Myocyte (in vitro differentiated cells): ENCODE measurements at regions not wholly inside any gene's neighbourhood (a gene's known extent, or its start where the extent isn't known, plus 50 kb on each side); places are given as distances from the start of the nearest gene placed in this dataset.

Source experiments
- DNase-seq: peaks from one replicate; pipeline ENCODE4 v3.0.0-alpha.2; 2012; ENCODE audit warnings: low read depth

DNA sequence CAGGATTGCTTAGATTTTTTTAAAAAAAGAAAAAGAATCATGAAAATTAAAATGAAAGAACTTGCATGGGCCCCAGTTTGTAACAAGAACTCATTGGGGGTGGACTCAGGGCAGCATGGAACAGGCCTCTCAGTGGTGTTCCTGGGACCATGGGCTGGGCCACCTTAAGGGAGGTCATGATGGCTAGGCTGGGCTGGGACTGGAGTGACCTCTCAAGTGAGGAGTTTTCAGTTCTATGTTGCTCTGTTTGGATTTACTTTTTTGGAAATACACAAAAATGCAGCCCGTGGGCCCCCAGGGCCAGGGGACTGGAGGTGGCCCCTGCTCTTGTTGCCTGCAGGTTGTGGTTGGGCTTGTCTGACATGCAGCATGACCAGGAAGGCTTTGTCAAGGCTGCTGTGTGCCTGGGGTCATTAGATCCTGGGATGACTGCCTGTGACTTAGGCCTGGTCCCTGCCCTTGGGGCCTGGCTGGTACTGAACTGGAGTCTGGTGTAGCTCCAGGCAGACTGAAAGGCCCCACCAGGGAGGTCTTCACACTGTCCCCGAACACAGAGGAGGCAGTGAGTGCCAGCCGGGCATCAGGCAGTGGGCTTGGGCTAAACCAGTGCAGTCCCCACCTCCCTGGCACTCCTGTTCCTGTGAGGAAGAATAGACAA lies 115.6 kb downstream of the GLI2 start:
- DNase-seq: no peak

DNA sequence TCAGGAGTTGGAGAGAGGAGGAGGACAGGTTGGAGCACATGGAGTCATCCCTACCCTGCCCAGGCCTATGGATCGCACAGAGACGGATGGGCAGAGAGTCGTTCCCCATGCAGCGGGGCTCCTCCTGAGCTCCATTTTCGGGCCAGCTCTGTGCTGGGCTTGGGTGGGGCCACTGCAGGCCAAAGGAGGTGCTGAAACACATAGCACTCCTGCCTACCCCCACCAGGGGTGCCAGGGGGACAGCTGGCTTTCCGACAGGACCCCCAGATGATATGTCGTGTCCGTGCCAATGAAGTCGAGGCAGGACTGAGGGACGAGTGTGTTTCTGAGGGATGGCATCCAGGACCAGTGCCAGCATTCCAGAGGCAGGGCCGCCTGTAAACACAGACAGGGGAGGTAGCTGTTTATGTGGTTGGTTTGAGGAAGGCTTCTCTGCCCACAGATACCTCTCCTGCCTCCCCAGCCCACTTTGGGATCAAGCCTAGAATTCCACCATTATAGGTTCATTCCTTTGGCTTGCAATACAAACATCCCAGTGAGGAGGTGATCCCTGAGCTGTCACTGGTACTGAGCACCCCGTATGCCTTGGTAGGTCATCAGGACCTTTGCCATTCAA lies 116.6 kb downstream of the GLI2 start:
- DNase-seq: peak; percentile 32

DNA sequence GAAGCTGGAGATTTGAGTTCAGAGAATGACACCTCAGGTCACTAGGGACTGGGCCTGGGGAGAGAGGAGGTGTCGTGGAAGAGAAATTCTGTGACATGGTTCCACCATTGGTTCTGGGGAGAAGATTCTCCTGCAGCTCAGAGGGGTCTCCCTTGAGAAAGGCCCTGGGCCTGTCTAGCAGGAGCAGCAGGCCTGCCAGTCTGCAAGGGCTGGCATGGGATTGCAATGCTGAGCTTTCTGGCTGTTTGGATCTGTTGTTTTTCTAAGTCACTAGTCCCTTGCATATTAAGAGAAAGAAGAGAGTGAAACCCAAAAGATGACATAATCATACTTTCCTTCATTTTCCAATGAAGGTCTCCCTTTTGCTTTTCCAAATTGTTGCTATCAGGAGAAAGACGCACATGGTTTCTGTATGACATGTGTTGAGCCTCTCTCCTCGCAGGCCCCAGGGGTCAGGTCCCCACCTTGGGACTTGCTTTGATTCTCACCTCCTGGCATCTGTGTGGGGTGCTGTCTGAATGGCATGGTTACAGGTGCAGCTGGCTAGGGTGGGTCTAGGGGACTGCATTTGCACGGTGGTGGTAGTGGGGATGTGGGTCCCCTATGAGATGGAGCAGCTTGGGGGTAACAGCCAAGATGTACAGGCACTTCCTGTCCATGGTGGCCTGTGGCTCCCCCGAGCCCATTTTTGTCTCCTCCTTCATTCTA lies 117.8 kb downstream of the GLI2 start:
- DNase-seq: no peak

DNA sequence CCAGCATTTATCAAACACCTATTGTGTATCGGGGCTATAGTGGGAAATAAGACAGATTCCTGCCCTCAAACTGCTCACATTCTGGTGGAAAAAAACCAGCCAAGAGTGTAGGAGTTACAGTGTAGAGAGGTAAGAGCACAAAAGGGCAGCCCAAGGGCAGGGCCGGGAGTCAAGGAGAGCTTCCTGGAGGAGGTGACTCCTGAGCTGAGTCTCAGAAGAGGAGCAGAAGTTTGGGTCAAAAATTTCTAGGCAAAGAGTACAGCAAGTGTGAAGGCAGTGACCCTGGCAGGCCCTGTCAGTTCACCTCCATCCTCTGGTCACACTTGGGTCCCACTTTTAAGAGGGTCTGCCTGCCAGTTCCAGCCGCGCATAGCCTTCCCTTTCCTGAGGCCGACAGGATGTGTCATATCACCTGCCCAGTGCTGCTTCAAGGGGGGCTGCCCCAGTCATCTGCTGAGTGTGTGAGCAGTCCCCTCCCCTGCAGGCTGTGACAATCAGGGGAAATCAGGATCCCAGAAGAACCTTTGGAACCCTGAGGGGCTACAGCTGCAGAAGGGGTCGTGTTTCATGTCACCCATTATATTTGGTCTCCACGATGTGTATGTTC lies 118.4 kb downstream of the GLI2 start:
- no peak for DNase-seq

DNA sequence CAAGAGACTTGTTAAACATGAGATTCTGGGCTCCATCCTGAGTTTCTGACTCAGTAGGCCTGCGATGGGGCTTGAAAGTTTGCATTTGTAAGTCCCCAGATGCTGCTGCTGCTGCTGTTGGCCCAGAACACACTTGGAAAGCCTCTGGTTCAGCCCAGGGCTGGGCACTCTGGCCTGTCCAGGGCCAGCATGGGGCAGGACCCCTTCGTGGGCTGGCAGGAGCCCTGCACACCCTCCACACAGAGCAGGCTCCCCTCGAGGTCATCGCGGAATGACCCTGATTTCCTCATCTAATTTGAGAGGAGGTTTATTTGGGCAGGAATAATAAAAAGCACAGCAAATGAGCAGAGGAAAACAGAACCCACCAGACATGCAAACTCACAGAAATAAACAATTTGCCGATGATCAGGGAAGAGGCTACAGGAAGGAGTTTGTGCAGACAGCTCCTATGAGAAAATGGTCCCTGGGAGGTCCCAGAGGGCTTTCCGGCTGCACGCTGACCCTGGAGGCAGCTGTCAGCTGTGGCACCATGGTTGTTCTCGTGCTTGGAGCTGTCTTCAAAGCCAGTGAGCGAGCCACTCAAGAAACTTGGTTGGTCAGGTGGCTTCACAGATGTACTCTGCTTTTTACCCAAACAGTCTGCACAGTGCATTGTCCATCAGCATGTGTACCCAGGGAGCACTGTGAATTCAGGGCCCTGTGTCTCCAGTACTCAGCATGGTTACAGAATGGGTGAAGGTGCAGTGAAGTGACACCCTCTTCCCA lies 119.3 kb downstream of the GLI2 start:
- no peak for DNase-seq

DNA sequence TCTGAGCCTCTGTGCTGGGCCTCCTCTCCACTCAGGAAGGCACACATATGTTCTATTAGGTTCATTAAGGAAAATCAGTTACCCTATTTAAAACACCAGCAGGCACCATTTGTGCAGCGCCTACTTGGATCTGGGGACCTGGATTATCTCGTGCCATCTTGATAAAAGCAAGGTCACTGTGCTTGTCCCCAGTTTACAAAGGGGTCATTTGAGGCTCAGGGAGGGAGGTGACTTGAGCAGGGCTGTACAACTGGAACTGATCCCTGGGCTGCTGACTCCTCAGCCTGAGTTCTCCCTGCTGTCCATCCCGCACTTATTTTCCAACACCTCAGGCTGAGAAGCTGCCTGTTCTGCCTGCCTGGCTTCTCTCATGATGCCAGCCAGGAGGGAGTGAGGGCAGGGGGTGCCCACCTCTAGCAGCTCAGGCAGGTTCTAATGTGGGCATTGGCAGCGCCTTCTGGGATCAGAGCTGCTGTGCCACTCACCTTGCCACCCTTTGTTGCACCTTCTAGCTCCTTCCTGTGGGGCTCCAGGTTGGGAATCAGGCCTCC lies 120.3 kb downstream of the GLI2 start:
- DNase-seq: no peak

DNA sequence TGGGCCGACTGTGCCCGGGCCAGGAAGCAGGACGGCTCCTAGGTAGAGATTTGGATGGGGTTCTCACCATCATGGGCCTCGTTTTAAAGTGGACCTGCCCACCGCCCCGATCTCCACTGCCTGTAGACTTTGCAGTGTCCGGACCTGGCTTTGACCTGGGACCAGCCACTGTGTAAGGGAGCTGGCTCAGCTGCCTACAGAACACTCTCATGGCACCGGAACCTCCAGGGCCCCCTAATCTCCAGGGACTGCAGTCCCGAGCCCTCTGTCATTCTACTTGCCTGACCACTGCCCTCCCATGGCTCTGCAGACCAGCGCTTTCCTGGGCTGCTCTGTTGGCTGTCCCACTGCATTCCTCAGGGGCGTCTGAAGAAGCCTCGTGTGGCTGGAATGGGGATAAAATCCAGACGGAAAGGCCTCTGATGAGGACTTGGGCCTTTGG lies 120.8 kb downstream of the GLI2 start:
- DNase-seq: peak; percentile 18

DNA sequence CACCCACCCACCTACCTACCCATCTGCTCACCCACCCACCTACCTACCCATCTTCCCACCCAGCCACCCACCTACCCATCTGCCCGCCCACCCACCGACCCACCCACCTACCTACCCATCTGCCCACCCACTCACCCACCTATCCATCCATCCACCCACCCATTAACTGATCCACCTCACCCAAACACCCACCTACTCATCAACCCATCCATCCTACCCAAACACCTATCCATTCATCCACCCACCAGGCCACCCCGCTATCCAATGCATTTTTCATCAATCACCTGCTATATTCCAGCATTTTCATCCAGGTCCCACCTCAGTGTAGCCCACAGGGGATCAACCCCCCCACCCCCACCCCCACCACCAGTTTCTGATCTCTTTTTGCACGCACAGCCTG lies 121.8 kb downstream of the GLI2 start:
- DNase-seq: no peak

DNA sequence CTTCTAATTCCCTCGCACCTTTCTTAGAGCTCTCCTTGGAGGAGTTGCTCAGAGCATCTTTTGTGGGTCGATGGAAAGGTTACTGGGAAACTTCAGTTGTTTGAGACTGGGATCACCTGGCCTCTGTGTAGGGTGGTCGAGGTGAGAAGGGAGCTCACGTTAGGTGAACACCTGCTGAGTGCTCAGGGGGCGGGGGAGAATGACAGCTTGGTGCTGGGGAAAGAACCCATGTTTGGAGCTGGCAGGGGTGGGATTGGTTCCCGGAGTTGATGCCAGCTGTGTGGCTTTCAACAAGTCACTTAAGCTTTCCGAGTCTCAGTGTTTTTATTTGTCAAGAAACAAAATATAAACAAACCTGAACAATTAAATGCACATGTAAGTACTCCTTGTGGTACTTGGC lies 122.3 kb downstream of the GLI2 start:
- no peak for DNase-seq

DNA sequence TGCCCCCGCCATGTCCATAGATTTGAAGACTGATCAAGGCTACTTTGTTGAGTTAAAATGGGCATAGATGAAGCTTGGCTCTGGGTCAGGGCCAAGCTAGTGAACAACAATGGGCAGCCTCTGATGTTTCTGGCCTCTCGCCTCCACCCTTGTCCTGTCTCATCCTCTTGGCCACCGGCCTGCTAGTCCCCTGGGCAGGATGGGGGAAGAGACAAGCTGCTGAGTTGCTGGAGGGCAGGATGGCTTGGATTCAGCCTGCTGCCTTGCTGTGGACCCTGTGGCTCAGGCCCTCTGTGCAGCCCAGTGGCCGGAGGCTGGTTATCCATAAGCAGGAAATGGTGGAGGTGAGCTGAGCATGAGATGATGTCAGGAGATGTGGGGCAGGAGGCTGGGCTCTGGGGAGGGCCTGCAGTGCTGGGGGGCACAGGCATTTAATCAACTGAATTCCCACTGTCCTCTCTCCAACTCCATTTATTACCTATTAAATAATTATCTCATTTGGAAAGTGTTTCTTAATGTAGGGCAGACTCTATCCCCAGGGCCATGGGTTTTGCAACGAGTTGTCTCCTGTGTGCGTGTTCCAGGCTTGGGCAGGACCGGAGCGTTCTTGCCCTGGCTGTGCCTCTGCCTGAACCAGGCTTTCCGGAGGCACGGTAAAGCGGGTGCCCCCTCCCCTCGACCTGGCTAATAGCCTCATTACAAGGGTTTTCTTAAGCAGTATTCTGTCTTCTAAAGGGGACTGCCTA lies 122.9 kb downstream of the GLI2 start:
- DNase-seq: no peak

DNA sequence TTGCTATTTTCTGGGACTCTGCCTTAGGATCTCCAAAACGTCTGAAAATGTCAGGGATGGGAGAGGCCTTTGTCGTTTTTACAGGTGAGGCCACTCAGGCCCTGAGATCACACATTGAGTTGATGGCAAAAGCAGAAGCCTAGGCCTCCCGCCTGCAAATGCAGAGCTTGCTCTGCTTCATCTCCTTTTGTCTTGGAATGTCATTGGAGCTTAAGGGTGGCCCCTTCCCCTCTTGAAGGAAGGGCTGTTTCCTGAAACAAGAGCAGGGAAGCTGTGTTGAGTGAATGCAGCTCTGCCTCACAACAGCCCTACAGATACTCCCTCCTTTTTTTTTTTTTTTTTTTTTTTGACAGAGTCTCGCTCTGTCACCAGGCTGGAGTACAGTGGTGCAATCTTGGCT lies 123.5 kb downstream of the GLI2 start:
- DNase-seq: no peak

DNA sequence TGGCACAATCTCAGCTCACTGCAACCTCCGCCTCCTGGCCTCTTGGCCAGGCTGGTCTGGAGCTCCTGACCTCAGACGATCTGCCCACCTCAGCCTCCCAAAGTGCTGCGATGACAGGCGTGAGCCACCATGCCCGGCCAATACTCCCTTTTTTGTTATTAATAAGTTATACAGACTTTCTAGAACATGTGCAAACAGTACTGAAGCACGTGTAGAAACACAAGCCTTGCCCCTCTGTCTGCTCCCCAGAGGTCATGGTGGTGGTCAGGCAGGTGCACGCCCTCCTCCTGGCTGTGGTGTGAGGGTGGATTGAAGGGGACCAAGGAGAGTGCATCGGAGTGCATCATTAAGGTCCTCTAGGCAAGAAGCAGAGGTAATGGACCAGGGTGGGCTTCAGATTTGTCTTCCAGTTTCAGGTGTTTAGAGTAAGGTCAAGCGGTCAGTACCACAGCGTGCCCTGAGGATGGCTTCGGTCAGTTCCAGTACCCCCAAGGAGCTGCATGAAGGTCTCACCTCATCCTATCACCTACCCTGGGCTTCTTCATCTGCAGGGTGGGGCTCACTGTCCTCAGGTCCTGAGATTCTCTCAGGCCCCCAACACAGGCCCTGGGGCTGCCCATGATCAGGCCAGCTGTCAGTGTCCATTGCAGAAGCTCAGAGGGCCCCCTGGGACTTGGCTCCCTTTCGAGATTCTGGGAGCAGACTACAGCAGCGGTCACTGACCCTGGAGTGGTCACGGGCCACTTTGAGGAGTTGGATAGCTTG lies 124.3 kb downstream of the GLI2 start:
- no peak for DNase-seq

DNA sequence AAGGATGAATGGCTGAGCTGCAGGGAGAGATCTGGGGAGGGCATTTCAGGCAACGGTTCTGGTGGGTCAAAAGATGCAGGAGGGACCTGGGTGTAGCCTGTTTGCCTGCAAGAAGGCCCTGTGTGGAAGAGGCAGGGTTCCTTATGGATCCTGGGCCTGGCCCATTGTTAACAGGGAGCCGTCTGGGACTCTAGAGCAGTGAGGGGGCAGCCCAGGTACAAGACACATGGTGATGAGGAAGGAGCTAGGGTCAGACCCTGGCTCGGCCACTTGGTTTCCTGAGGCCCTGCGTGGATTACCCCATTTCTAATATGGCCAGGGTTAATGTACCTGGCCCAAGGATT lies 124.9 kb downstream of the GLI2 start:
- DNase-seq: no peak

DNA sequence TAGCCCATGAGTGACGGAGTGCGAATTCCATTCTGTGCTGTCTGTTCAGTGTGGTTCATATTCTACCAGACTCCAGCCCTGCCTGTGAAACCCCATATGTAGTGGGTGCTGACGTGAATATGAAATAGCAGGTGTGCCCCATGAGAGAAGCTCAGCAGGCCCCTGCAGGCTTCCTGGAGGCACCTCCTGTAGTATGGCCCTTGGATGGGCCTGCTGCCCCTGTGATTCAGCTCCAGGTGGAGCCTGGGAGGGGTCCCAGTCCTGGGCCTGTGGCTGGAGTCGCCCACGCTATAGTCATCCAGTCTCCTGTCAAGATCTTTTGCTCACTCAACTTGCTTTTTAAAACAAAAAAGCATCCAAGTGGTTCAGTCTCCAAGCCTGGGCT lies 125.5 kb downstream of the GLI2 start:
- DNase-seq: no peak

DNA sequence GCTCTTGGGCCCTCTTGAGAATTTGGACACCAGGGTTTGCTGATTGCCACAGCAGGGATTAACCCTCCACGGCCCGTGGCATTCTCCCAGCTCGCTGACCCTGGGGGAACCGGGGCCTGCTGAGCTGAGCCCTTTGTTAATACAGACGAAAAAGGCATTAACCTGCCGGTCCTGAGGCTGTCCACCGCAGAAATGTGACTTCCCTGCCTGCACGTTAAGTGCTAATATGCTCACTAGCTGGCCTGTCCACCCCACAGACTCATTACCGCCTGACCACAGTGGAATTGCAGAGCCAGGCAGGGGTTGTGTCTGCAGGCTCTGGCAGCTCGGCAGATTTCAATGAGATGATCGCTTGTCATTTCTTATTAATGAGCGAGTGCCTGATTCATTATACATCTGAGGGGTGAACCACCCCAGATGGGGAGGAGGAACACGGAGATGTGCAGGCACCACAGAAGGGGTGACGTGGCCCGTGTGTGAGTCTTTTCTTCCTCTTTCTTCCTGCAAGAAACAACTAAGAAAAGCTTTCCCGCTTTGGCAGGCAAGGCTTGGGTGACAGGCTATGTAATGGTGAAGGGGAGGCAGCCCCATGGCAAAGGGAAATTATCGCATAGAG lies 126.0 kb downstream of the GLI2 start:
- no peak for DNase-seq

DNA sequence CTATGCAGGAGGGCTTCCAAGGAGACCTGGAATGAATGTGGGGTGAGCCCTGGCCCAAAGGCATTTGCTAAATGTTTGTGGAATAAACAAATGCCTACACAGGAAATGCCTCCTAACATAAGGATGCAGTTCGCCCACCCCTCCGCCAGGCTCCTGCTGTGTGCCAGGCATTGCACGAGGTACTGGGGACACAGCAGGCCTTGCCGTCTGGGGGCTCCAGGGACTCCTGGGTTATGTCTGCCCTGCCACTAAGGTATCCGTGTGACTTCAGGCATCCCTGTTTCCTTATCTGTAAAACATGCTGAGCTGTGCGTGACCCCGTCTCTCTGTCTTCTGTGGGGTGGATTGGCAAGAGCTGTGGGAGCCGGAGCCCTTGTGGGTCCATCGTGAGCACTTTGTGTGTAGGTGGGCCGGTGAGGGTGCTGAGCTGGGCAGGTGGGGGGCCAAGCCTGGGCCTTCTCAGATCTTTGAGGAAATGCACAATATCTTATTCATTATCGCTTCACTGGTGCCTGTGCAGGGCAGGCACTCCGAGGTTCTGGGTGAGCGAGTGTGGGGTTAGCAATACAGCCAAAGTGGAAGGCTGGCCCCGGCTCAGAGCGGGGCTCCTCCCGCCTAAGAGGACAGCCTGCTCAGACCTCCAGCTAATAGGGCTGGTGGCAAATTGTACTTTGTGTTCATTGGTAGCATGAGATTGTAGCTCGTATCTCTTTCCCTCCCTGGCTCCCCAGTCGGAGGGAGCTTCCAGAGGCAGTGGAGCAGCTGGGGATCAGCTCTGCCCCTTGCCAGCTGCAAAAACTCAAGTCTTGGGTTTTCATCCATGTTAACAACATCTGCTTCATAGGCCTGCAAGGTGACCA lies 126.8 kb downstream of the GLI2 start:
- DNase-seq: no peak

DNA sequence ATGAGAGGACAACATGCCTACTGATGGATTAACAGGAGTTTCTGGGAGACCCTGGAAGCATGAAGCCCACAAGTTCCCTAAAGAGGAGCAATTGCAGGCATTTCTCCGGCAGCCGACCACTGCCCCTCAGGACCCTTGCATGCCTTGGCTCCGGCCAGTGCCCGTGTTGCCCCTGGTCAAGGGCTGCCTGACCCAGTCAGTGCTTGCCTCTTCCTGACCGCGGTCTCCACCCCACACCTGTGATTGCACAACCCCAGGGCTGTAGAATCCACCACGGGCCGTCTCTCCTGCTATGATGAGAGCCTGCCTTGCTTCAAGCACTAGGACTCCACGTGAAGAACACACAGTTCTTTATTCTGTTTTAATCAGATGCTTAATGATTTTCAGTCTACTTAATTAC lies 127.5 kb downstream of the GLI2 start:
- DNase-seq: no peak

DNA sequence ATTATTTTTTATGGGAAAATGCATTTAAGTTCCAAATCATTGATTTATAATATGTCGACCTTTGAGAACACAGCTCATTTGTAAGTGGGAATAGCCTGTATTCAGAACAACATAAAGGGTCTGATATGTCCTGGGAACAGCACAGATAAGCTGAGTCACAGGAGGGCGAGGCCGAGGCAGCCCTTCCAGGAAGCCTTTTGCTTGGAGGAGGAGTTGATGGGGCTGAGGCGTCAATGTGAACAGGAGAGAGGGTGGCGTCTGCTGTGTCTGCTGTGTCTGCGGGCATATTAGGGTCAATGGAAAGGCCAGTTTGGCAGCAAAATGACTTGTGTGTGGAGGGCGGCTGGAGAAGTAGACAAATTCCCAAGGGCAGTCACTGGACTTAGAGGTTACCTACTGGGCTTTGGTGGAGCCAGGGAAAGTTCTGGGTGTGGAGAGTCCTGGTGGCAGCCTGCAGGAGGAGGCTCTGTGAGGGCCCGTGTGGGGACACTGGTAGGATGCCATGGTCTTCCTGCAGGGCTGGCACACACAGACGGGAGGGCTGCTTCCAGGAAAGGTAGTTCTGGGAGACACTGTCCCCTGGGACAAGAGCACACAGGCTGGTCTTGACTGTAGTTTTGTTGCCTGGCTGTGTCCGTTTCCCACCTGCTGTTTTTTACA lies 128.1 kb downstream of the GLI2 start:
- peak; percentile 52 for DNase-seq
